HEK293T (cell line): ENCODE measurements at regions not wholly inside any gene's neighbourhood (a gene's known extent, or its start where the extent isn't known, plus 50 kb on each side); places are given as distances from the start of the nearest gene placed in this dataset.
"Not testable (repeated sequence)": the region's sequence is repeated elsewhere in the genome, so short reads cannot be mapped to it uniquely, and the experiment has no call there.

Experiments used
- ARNT ChIP-seq: fragments of 450-650 bp; IDR thresholded peaks from 2 replicates; pipeline ENCODE4 v1.6.1; 2017; ENCODE audit warnings: mild to moderate bottlenecking
- CTBP1 ChIP-seq: fragments of 450-650 bp; IDR thresholded peaks from 2 replicates; pipeline ENCODE4 v1.6.1; 2016; ENCODE audit warnings: borderline replicate concordance
- ELF4 ChIP-seq: fragments of 450-650 bp; IDR thresholded peaks from 2 replicates; pipeline ENCODE4 v1.6.1; 2017; ENCODE audit warnings: antibody characterized with exemption
- FOXA1 ChIP-seq: fragments of 450-650 bp; IDR thresholded peaks from 2 replicates; pipeline ENCODE4 v1.6.1; 2016; ENCODE audit warnings: mild to moderate bottlenecking
- FOXK2 ChIP-seq: fragments of 450-650 bp; IDR thresholded peaks from 2 replicates; pipeline ENCODE4 v1.6.1; 2016; ENCODE audit warnings: mild to moderate bottlenecking
- FOXM1 ChIP-seq: fragments of 450-650 bp; IDR thresholded peaks from 2 replicates; pipeline ENCODE4 v1.6.1; 2017; ENCODE audit warnings: mild to moderate bottlenecking, borderline replicate concordance
- HDGF ChIP-seq: fragments of 450-650 bp; IDR thresholded peaks from 2 replicates; pipeline ENCODE4 v1.6.1; 2017; ENCODE audit warnings: antibody characterized with exemption, borderline replicate concordance
- L3MBTL2 ChIP-seq: fragments of 450-650 bp; conservative IDR thresholded peaks from 2 replicates; pipeline ENCODE4 v1.6.1; 2016; ENCODE audit warnings: mild to moderate bottlenecking
- LEF1 ChIP-seq: fragments of 450-650 bp; IDR thresholded peaks from 2 replicates; pipeline ENCODE4 v1.6.1; 2017; ENCODE audit warnings: mild to moderate bottlenecking, borderline replicate concordance
- NFRKB ChIP-seq: fragments of 450-650 bp; IDR thresholded peaks from 2 replicates; pipeline ENCODE4 v1.6.1; 2016; ENCODE audit warnings: mild to moderate bottlenecking, moderate library complexity
- PKNOX1 ChIP-seq: fragments of 450-650 bp; IDR thresholded peaks from 2 replicates; pipeline ENCODE4 v1.6.1; 2016
- SP1 ChIP-seq: fragments of 450-650 bp; IDR thresholded peaks from 2 replicates; pipeline ENCODE4 v1.6.1; 2017

- TF ChIP-seq CTBP1, ELF4, NFRKB, L3MBTL2, FOXM1, FOXA1, SP1, PKNOX1, LEF1, FOXK2, ARNT, HDGF: not testable (repeated sequence)
Observed at GRCh38 chr7:142435606-142436005, 177.7 kb upstream of the PRSS58 start.
